DND-41 (cell line): ENCODE measurements at regions not wholly inside any gene's neighbourhood (a gene's known extent, or its start where the extent isn't known, plus 50 kb on each side); places are given as distances from the start of the nearest gene placed in this dataset.

Experiments
- ATAC-seq: fragments of 200-7000 bp; cut with Tn5 transposase; 3 replicates; pipeline ENCODE4 v1.9.1; 2021; ENCODE audit warnings: low read depth; ENCODE audit not compliant: insufficient read depth
- DNase-seq: peaks from one replicate; pipeline ENCODE4 v3.0.0-alpha.2; 2020
- H2AFZ ChIP-seq: 2 replicates; pipeline ENCODE4 v1.6.0; 2012; ENCODE audit warnings: low read depth, low read length
- H3K27ac ChIP-seq: 2 replicates; pipeline ENCODE4 v1.5.1; 2012; ENCODE audit warnings: low read length, inconsistent platforms
- H3K27me3 ChIP-seq: fragments of 200-600 bp; sonication (generic); 2 replicates; pipeline ENCODE4 v1.6.0; 2012; ENCODE audit warnings: low read length, mild to moderate bottlenecking, inconsistent platforms; ENCODE audit not compliant: insufficient read depth, poor library complexity
- H3K36me3 ChIP-seq: 2 replicates; pipeline ENCODE4 v1.5.1; 2012; ENCODE audit warnings: low read length, inconsistent platforms; ENCODE audit not compliant: insufficient read depth
- H3K4me1 ChIP-seq: 2 replicates; pipeline ENCODE4 v1.5.1; 2012; ENCODE audit warnings: mild to moderate bottlenecking, low read length; ENCODE audit not compliant: insufficient read depth
- H3K4me2 ChIP-seq: 2 replicates; pipeline ENCODE4 v1.6.0; 2012; ENCODE audit warnings: mild to moderate bottlenecking, moderate library complexity, low read length, inconsistent platforms; ENCODE audit not compliant: insufficient read depth
- H3K4me3 ChIP-seq, 2 experiments: fragments of 200-600 bp in 1 of 2; shearing (Covaris generic) in 1 of 2; 2 replicates each; pipeline ENCODE4 v1.5.1; 2012 to 2016; ENCODE audit warnings: inconsistent platforms in 2 of 2, low read length in 2 of 2, mild to moderate bottlenecking in 2 of 2, low read depth in 1 of 2, moderate library complexity in 1 of 2
- H3K79me2 ChIP-seq: 2 replicates; pipeline ENCODE4 v1.6.0; 2012; ENCODE audit warnings: low read length, inconsistent platforms; ENCODE audit not compliant: insufficient read depth
- H3K9ac ChIP-seq: 2 replicates; pipeline ENCODE4 v1.6.0; 2012; ENCODE audit warnings: low read depth, mild to moderate bottlenecking, inconsistent platforms, low read length, moderate library complexity
- H3K9me3 ChIP-seq: 2 replicates; pipeline ENCODE4 v1.5.1; 2012; ENCODE audit warnings: low read length, moderate library complexity, mild to moderate bottlenecking, inconsistent platforms; ENCODE audit not compliant: insufficient read depth, severe bottlenecking
- H4K20me1 ChIP-seq: 2 replicates; pipeline ENCODE4 v1.6.0; 2012; ENCODE audit warnings: low read length; ENCODE audit not compliant: insufficient read depth
- EZH2 ChIP-seq: IDR thresholded peaks from 3 replicates; pipeline ENCODE4 v1.6.1; 2012; ENCODE audit warnings: borderline replicate concordance, low read depth, mild to moderate bottlenecking, moderate library complexity, low read length, inconsistent platforms; ENCODE audit not compliant: severe bottlenecking
- TF ChIP-seq, protein P1 (sequence below): IDR thresholded peaks from 2 replicates; pipeline ENCODE4 v1.5.1; 2012; ENCODE audit warnings: borderline replicate concordance, low read length, moderate library complexity, mild to moderate bottlenecking; ENCODE audit not compliant: poor library complexity, severe bottlenecking; ENCODE audit errors: extremely low read depth

DNA sequence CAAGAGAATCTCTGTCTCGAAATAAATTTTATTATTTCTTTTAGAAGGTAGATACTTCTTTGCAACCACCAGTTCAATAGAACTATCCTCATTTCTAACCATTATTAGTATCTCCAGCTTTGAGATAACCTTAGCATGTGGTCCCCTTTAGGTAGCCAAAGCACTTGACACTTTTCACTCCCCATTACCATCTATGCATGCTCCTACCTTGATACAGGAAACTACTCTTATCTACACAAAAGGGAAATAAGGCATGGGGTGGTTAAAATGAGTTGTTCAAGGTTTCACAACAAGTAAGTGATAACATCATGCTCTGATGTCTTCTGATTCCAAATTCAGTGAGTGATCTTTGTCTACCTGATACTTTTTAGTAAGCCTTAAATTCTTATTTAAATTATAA lies 308.2 kb upstream of the CHORDC1 start:
- Histone ChIP-seq H3K27ac (no peak overlapping the region), H3K4me3 (no peak overlapping the region), H3K9ac (no peak overlapping the region), H3K4me2 (no peak overlapping the region), H3K79me2 (no peaks in the 10 kb centered on the region), H3K9me3 (no peaks in the 10 kb centered on the region), H4K20me1 (no peaks in the 10 kb centered on the region), H3K4me1 (no peaks in the 10 kb centered on the region), H3K36me3 (no peaks in the 10 kb centered on the region), H2AFZ (no peak overlapping the region), H3K27me3 (no peaks in the 10 kb centered on the region)
- no peak for ATAC-seq
- TF ChIP-seq, protein P1, sequence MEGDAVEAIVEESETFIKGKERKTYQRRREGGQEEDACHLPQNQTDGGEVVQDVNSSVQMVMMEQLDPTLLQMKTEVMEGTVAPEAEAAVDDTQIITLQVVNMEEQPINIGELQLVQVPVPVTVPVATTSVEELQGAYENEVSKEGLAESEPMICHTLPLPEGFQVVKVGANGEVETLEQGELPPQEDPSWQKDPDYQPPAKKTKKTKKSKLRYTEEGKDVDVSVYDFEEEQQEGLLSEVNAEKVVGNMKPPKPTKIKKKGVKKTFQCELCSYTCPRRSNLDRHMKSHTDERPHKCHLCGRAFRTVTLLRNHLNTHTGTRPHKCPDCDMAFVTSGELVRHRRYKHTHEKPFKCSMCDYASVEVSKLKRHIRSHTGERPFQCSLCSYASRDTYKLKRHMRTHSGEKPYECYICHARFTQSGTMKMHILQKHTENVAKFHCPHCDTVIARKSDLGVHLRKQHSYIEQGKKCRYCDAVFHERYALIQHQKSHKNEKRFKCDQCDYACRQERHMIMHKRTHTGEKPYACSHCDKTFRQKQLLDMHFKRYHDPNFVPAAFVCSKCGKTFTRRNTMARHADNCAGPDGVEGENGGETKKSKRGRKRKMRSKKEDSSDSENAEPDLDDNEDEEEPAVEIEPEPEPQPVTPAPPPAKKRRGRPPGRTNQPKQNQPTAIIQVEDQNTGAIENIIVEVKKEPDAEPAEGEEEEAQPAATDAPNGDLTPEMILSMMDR: no peak
- no peak for TF ChIP-seq EZH2
- DNase-seq: no peak

DNA sequence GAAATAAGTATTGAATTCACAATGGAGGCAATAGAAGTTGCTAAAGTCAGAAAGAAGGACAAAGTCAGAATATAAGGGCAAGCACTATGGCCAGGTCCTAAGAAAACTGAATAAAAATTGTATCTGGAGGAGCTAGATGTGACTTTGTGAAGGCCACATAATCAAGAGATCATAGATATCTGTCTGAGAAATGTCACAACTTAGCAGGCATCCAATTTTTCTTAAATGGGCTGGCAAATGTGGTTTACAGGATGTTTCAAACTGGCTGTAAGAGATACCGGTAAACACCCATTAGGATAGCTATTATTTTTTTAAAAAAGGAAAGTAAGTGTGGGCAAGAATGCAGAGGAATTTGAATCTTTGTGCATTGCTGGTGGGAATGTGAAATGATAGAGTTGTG lies 303.1 kb upstream of the CHORDC1 start:
- TF ChIP-seq, protein P1: no peak
- no peak for TF ChIP-seq EZH2
- H3K27ac ChIP-seq: no peak overlapping the region
- no peaks in the 10 kb centered on the region for H3K36me3 ChIP-seq
- H3K4me2 ChIP-seq: no peak overlapping the region
- no peaks in the 10 kb centered on the region for H3K4me1 ChIP-seq
- H3K9ac ChIP-seq: no peak overlapping the region
- no peak overlapping the region for H2AFZ ChIP-seq
- H4K20me1 ChIP-seq: no peaks in the 10 kb centered on the region
- H3K79me2 ChIP-seq: no peaks in the 10 kb centered on the region
- H3K27me3 ChIP-seq: no peaks in the 10 kb centered on the region
- no peak for ATAC-seq
- no peak for DNase-seq
- H3K9me3 ChIP-seq: no peaks in the 10 kb centered on the region
- H3K4me3 ChIP-seq: no peak overlapping the region

DNA sequence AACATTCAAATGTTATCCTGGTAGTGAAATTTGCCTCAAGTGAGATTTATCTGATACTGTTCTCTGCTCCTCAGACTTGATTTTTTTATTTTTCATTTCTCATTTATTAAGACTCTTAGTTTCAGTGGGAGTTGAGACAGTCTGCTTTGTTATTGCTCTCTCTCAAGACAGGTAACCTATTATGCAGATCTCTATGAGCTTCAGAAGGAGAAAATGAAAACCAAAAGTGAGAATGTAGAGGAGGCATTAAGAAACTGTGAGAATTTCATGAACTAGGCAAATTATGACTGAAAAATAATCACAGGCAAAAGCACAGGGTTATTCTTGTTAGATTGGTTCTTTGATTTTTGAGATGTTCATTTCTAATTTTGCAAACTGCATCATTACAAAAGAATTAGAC lies 290.0 kb upstream of the CHORDC1 start:
- Histone ChIP-seq H3K36me3 (no peaks in the 10 kb centered on the region), H3K4me1 (no peaks in the 10 kb centered on the region), H3K4me3 (no peak overlapping the region), H2AFZ (no peak overlapping the region), H3K9ac (no peak overlapping the region), H3K79me2 (no peaks in the 10 kb centered on the region), H3K27ac (no peak overlapping the region), H3K9me3 (no peaks in the 10 kb centered on the region), H3K4me2 (no peak overlapping the region), H4K20me1 (no peaks in the 10 kb centered on the region), H3K27me3 (no peaks in the 10 kb centered on the region)
- no peak for TF ChIP-seq EZH2
- TF ChIP-seq, protein P1: no peak
- DNase-seq: no peak
- ATAC-seq: no peak

DNA sequence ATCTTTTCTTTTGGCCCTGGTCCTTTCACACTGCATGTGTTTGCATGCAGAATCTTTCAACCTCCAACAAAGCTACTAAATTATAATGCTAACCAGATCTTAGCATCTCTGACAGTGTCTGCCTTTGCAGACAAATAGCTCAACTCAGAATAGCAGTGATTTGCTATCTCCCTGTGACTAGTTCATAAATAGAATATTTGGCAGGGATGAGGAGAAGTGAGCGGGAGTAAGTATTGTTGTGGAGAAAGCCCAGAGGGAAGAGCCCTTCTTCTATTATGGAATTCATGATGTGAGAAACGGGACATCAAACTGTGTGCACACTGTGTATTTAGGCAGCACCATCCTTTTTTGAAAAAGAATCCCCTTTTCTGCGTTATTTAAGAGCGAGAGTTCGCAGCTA lies 288.0 kb upstream of the CHORDC1 start:
- no peaks in the 10 kb centered on the region for H4K20me1 ChIP-seq
- no peak for DNase-seq
- no peak overlapping the region for H3K9ac ChIP-seq
- no peak overlapping the region for H2AFZ ChIP-seq
- H3K27me3 ChIP-seq: no peaks in the 10 kb centered on the region
- H3K4me3 ChIP-seq: no peak overlapping the region
- H3K36me3 ChIP-seq: no peaks in the 10 kb centered on the region
- H3K79me2 ChIP-seq: no peaks in the 10 kb centered on the region
- H3K4me1 ChIP-seq: no peaks in the 10 kb centered on the region
- H3K4me2 ChIP-seq: no peak overlapping the region
- H3K9me3 ChIP-seq: no peaks in the 10 kb centered on the region
- H3K27ac ChIP-seq: no peak overlapping the region
- ATAC-seq: no peak
- TF ChIP-seq, protein P1: no peak
- no peak for TF ChIP-seq EZH2
